ENCODE measurements at regions not wholly inside any gene's neighbourhood (a gene's known extent, or its start where the extent isn't known, plus 50 kb on each side); places are given as distances from the start of the nearest gene placed in this dataset.

DNA sequence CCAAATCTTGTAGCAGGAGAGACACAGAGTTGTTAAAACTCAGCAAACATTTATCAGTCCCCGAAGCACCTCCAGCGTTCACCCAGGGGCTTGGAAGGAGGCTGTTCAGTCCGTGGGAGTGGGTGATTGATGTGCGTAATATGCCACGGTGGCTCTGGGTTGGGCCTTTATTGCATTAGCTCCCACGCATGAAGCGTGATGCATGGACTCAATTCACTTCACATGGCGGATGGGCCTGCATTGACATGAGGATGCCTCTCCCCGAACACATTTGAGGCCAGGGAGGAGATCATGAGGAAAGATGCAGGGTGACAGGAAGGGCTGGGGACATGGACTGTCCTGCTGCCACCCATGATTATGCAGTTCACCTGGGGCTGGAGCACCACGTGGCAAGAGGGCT is 126.5 kb downstream of the FAM43A start:
- TF ChIP-seq, protein P1, sequence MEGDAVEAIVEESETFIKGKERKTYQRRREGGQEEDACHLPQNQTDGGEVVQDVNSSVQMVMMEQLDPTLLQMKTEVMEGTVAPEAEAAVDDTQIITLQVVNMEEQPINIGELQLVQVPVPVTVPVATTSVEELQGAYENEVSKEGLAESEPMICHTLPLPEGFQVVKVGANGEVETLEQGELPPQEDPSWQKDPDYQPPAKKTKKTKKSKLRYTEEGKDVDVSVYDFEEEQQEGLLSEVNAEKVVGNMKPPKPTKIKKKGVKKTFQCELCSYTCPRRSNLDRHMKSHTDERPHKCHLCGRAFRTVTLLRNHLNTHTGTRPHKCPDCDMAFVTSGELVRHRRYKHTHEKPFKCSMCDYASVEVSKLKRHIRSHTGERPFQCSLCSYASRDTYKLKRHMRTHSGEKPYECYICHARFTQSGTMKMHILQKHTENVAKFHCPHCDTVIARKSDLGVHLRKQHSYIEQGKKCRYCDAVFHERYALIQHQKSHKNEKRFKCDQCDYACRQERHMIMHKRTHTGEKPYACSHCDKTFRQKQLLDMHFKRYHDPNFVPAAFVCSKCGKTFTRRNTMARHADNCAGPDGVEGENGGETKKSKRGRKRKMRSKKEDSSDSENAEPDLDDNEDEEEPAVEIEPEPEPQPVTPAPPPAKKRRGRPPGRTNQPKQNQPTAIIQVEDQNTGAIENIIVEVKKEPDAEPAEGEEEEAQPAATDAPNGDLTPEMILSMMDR (IDR thresholded peaks at IDR 0.05) = no peak
- TF ChIP-seq POLR2A (IDR thresholded peaks at IDR 0.05) (no peak), POLR2AphosphoS5 (IDR thresholded peaks at IDR 0.05) (no peak)
